ENCODE measurements at regions not wholly inside any gene's neighbourhood (a gene's known extent, or its start where the extent isn't known, plus 50 kb on each side); places are given as distances from the start of the nearest gene placed in this dataset.

GRCh38 chr5:93076096-93076495 is 504.9 kb downstream of the NR2F1-AS1 start:
- TF ChIP-seq CTCF (IDR thresholded peaks at IDR 0.05 in 8 of 11, conservative IDR thresholded peaks at IDR 0.05 in 3 of 11), result no peak
- TF ChIP-seq POLR2AphosphoS5 (IDR thresholded peaks at IDR 0.05), result no peak
- no peak for TF ChIP-seq POLR2A (IDR thresholded peaks at IDR 0.05)

Measured in spleen (tissue), 7 donors.